OCI-LY7 (cell line): ENCODE measurements at regions not wholly inside any gene's neighbourhood (a gene's known extent, or its start where the extent isn't known, plus 50 kb on each side); places are given as distances from the start of the nearest gene placed in this dataset.

Source experiments
- EZH2phosphoT487 ChIP-seq: fragments of 200-600 bp; sonication (generic); IDR thresholded peaks from 2 replicates; pipeline ENCODE4 v1.6.1; 2018; ENCODE audit warnings: low read depth, borderline replicate concordance, mild to moderate bottlenecking, mixed run types, antibody characterized with exemption, low read length, moderate library complexity, mixed read lengths
- TF ChIP-seq, protein P1 (sequence below): fragments of 200-600 bp; sonication (generic); conservative IDR thresholded peaks from 2 replicates; pipeline ENCODE4 v1.5.1; 2014; ENCODE audit warnings: mild to moderate bottlenecking, antibody characterized with exemption, low read length, moderate library complexity, mixed read lengths

DNA sequence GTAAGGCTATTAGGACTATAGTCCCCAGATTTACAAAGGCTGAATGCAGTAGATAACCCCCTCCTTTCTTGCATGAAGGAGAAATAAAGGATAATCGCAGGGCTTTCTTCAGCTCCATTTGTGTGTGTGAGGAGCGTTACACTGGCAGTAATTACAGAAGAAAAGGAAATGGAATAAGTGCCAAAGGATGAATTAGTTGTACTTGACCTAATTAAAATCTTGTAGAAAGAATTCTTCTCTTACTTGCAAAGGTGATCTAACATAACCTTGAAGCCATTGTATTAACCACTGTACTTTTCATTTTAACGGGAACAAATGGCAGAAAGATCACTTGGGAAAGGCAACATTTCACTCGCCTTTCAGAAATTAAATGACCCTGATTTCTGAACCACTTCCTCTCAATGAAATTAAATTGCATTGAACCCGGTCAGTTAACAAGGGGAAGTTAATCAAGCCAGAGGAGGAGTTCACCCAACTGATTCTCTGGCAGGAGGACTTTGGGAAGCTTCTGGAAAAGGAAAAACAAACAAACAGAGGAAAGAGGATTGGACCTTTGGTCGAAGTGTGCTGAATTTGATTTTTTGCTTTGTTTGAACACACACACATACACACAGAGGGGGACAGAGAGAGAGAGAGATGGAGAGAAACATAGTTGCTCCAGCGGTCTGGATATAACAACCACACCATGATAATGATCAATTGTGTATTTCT is 90.6 kb downstream of the GP2 start:
- TF ChIP-seq, protein P1, sequence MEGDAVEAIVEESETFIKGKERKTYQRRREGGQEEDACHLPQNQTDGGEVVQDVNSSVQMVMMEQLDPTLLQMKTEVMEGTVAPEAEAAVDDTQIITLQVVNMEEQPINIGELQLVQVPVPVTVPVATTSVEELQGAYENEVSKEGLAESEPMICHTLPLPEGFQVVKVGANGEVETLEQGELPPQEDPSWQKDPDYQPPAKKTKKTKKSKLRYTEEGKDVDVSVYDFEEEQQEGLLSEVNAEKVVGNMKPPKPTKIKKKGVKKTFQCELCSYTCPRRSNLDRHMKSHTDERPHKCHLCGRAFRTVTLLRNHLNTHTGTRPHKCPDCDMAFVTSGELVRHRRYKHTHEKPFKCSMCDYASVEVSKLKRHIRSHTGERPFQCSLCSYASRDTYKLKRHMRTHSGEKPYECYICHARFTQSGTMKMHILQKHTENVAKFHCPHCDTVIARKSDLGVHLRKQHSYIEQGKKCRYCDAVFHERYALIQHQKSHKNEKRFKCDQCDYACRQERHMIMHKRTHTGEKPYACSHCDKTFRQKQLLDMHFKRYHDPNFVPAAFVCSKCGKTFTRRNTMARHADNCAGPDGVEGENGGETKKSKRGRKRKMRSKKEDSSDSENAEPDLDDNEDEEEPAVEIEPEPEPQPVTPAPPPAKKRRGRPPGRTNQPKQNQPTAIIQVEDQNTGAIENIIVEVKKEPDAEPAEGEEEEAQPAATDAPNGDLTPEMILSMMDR = no peak
- TF ChIP-seq EZH2phosphoT487 = no peak
